GM21447 (cell line): ENCODE measurements at regions not wholly inside any gene's neighbourhood (a gene's known extent, or its start where the extent isn't known, plus 50 kb on each side); places are given as distances from the start of the nearest gene placed in this dataset.
A peak's percentile ranks its signal among the peaks of the same experiment; 100 is the strongest.

Experiments
- ATAC-seq: cut with Tn5 transposase; IDR thresholded peaks from one replicate; pipeline ENCODE4 v1.9.1; 2021; ENCODE audit not compliant: unreplicated experiment

GRCh38 chr2:20523073-20523798, 76.4 kb downstream of the RHOB start:
- ATAC-seq = no peak

GRCh38 chr2:20523799-20524187, 76.9 kb downstream of the RHOB start:
- no peak for ATAC-seq

GRCh38 chr2:20524412-20525040, 77.7 kb downstream of the RHOB start:
- ATAC-seq = peak; percentile 76

GRCh38 chr2:20525041-20526035, 78.5 kb downstream of the RHOB start:
- peak; percentile 91 for ATAC-seq

- ATAC-seq = no peak
These were observed 79.3 kb downstream of the RHOB start for GRCh38 chr2:20526160-20526559.

DNA sequence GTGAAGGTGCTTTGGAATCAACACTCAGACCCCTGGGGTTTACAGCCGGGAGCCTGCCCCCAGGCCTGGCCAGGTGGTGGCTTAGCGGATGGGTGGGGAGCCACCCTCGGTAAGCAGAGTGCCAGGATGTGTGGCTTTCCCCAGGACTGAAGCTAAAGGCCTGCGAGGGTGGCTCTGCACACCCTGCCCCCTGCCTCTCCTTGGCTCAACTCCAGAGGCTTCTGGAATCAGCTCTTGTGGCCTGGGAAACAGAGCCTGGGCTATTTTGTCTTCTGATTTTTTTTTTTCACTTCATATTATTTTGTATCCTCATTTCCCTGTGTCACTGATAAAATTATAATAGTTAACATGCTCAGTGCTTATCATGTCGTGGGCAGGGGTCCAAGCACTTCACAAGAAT, 79.8 kb downstream of the RHOB start:
- no peak for ATAC-seq

GRCh38 chr2:20528713-20529112, 81.8 kb downstream of the RHOB start:
- no peak for ATAC-seq

DNA sequence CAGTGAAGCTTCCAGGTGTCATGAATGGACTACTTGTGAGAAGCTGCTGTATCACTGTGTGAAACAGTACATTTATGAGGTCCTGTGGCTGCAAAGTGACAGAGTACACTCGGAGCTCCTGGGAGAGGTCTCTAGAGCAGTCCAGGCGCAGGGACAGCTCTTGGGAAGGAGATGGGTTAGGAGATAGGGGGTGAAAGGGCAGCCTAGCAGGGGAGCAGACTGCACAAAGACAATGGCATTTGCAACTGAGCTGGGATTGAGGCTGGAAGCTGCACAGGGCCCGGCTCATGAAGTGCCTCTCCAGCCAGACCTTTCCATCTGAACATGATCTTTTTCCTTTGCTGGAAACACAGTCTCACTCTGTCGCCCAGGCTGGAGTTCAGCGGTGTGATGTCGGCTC, 83.6 kb downstream of the RHOB start:
- ATAC-seq = no peak

GRCh38 chr2:20531633-20532262, 84.9 kb downstream of the RHOB start:
- ATAC-seq = no peak

- no peak for ATAC-seq
These were observed 86.0 kb downstream of the RHOB start for GRCh38 chr2:20532634-20533437.

- no peak for ATAC-seq
These were observed 87.2 kb downstream of the RHOB start for GRCh38 chr2:20533993-20534622.

DNA sequence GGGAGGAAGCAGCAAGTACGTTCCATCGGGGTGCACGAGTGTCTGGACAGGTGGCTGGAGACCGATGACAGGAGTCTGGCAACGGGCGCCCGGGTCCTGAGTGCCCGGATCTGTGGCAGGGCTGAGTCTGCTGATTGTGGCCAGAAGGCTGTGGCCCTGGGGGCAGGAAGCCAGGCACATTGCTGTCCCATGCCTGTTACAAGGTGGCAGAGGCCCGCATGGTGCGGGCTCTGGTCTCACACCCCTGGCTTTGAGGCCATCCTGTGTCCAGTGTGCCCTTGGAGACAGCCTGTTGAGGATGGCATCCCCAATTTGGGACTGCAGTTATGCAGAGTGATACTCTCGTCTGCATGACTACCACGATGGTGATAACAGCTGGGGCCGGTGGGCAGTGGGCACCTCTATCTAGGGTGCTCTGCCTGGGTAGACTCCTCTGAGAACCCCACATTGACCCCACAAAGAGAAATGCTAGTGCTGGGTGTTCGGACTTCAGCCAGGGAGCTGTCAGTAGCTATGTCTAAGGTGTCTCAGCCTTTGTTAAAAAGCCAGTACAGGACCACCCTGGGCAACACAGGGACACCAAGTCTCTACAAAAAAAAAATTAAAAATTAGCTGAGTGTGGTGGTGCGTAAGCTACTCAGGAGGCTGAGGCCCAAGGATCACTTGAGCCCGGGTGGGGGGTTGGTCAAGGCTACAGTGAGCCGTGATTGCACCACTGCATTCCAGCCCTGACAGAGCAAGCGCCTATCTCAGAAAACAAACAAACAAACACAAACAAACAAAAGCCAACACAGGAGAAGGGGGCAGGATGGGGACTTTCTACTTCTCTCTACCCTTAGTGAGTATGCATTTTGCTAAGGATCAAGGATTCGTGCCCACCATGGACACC, 88.3 kb downstream of the RHOB start:
- ATAC-seq = no peak

DNA sequence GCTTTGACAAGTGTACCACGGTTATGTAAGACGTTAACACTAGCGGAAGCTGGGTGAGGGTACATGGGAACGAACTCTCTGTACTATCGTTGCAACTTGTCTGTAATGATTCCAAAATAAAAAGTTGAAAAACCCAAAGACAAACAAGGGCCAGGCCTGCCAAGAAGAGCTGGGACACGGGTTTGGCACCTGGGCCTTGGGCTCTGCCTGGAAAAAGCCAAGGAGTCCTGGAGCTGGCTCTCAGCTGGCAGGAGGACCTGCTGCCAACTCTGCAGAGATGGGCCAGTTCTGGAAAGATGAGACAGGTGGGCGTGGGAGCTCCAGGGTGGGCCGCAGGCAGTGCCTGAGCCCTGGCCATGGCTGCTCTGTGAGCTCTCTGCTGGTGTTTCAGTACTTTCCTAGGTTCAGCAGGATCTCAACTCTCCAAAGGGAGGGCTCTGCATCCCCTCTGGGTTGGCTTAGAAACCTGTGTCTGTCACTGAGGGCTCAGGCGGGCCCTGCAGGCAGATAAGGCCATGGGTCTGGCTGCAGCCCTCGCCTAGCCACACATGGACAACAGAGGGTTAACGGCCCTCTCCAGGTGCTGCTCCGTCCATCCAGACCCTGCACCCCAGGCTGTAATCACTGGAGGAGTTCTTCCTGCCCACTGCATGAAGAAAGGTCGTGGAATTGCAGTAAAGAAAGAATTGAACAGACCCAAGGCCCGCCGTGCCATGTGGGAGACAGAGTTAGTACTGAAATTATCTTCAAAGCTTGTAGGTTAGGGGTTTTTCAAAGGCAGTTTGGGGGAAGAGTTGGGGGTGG, 89.9 kb downstream of the RHOB start:
- ATAC-seq = no peak

DNA sequence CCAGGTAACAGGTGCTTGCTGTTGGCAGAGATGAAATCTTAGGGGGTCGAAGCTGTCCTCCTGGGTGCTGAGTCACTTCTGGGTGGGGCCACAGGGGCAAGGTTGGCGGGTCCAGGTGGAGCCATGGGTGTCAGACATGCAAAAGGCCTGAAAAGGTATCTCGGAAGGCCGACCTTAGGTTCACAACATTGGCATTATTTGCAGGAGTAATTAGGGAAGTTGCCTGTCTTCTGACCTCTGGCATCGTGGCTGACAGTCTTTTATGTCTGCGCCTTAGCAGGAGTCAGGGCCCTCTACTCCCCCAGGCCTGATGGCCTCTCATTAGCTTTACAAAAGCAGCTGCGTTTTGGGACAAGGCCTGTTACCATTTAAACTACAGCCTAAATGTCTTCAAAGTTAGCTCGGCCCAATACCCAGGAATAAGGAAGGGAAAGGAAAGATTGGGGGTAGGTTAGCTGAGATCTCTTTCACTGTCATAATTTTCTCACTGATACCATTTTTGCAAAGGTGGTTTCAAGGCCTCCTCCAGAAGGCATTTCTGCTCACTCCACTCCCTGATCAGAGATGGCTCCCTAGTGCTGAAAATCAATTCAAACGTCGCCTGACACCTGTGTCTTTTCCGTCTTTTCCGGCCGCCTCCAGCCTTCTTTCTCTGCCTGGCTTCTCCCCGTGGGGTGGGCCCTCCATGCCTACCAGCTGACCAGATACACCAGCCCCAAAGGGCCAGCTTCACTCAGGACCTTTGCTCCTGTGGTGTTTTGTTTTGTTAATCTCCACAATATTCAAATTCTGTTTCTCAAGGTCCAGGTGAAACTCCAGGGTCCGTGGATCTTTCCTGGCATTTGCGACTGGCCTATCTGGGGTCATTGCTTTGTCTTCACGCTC, 90.8 kb downstream of the RHOB start:
- no peak for ATAC-seq

- no peak for ATAC-seq
These were observed 91.6 kb downstream of the RHOB start for GRCh38 chr2:20538308-20539132.

DNA sequence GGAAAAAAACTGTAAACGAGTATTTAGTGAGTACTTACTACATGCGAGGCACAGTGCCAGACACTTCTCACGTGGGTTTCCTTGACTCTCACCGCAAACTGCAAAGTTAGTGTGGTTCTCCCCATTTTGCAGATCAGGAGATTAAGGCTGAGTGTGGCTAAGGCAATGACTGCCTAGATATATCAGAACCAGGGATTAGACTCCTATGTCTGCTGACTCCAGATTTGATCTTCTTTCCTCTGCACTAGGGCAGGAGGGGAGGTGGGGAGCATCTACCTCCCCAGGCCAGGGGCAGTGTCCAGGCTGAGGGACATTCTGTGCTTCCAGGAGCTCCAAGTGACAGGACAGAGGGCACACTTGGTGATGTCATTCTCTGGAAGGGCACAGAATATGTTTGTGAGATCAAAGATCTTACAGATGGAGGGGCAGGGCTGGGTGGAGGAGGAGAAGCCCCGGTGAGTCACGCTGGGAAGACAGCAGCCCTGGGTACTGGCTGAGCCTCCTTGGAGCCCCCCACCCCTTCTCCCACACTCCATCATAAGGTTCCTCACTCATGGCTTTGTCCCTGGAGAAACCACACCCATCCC, 92.4 kb downstream of the RHOB start:
- no peak for ATAC-seq
